Spleen (tissue), 7 donors: ENCODE measurements at regions not wholly inside any gene's neighbourhood (a gene's known extent, or its start where the extent isn't known, plus 50 kb on each side); places are given as distances from the start of the nearest gene placed in this dataset.

ENCODE experiments used
- CTCF ChIP-seq, 11 experiments: fragments of 200-600 bp in 7 of 11; fragments of 450-650 bp in 4 of 11; sonication (generic) in 4 of 11; IDR thresholded peaks in 8 of 11; conservative IDR thresholded peaks in 3 of 11; 1 replicate in 7 of 11; 2 replicates in 4 of 11; pipeline versions ENCODE4 v1.4.0 to v1.8.0; 2016 to 2021; ENCODE audit warnings: antibody characterized with exemption in 11 of 11, inconsistent platforms in 4 of 11, mild to moderate bottlenecking in 1 of 11
- POLR2A ChIP-seq, 3 donors: fragments of 450-650 bp; IDR thresholded peaks; one replicate each; pipeline ENCODE4 v1.5.1; 2017; ENCODE audit warnings: antibody characterized with exemption in 3 of 3, mild to moderate bottlenecking in 1 of 3
- POLR2AphosphoS5 ChIP-seq, 3 donors: sonication (generic); formaldehyde crosslinking; IDR thresholded peaks; one replicate each; pipeline ENCODE4 v1.5.1; 2017; ENCODE audit warnings: antibody characterized with exemption in 3 of 3
- donor health status: DM: no; HTN: no; CAD: no; lungs with moderate emphysema.
- donor health status: DM: no; HTN: no; CAD: no.
- donor health status: DM: no; HTN: no; CAD: no.

DNA sequence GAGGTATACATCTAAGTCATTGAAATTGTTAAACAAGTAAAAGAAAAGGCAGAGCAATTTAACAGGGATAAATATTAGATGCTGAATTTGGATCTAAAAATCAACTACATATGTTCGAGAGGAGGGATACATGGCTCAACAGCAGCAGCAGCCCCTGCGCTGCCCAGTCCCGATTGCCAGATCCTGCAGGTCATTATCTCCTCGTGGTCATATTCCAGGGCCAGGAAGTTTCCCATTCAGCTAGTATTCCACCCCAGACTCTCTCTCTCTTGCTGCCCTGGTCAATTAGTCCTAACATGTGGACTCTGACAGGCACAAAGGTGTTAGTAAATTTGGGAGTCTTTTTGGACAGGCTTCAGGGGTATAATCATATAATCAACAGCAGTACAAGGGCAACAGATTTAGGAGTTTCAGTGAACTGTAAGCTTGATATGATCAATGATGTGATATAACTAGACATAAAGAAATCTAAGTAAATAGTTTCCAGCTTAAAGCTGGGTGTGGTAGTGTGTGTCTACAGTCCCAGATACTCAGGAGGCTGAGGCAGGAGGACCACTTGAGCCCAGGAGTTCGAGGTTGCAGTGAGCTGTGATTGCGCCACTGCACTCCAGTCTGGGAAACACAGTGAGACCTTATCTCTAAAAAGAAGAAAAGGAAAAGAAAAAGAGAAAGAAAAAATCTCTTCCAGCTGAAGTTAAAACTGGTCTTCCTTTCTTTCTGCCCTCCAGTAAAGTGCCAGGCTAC is 96.5 kb upstream of the MED13 start:
- no peak for TF ChIP-seq CTCF (IDR thresholded peaks at IDR 0.05 in 8 of 11, conservative IDR thresholded peaks at IDR 0.05 in 3 of 11)
- TF ChIP-seq POLR2A (IDR thresholded peaks at IDR 0.05), result no peak
- TF ChIP-seq POLR2AphosphoS5 (IDR thresholded peaks at IDR 0.05), result no peak
